Effector memory CD8-positive, alpha-beta T cell (primary cell): ENCODE measurements at regions not wholly inside any gene's neighbourhood (a gene's known extent, or its start where the extent isn't known, plus 50 kb on each side); places are given as distances from the start of the nearest gene placed in this dataset.

ENCODE experiments used
- ATAC-seq: fragments of 150-1000 bp; cut with Tn5 transposase; replicated peaks from 2 replicates; pipeline ENCODE4 v1.10.0; 2021; ENCODE audit warnings: mild to moderate bottlenecking, moderate library complexity
- DNase-seq, 3 experiments: peaks; one replicate each; pipeline ENCODE4 v3.0.0; 2021
- H3K27ac Mint-ChIP-seq, 2 donors: one replicate each; pipeline ENCODE4 v1.8.0; 2022; ENCODE audit warnings: mild to moderate bottlenecking in 2 of 2, mixed read lengths in 2 of 2, moderate library complexity in 2 of 2
- H3K27me3 Mint-ChIP-seq, 2 donors: one replicate each; pipeline ENCODE4 v1.8.0; 2022; ENCODE audit warnings: mixed read lengths in 2 of 2
- H3K36me3 Mint-ChIP-seq: one replicate; pipeline ENCODE4 v1.8.0; 2022; ENCODE audit warnings: mild to moderate bottlenecking, moderate library complexity, mixed read lengths; ENCODE audit not compliant: insufficient read depth
- H3K4me1 Mint-ChIP-seq, 2 donors: one replicate each; pipeline ENCODE4 v1.8.0; 2022; ENCODE audit warnings: low read depth in 2 of 2, mixed read lengths in 2 of 2
- H3K4me3 Mint-ChIP-seq, 2 donors: one replicate each; pipeline ENCODE4 v1.8.0; 2022; ENCODE audit warnings: mild to moderate bottlenecking in 2 of 2, mixed read lengths in 2 of 2, moderate library complexity in 2 of 2
- H3K9me3 Mint-ChIP-seq, 2 donors: one replicate each; pipeline ENCODE4 v1.8.0; 2022; ENCODE audit warnings: mixed read lengths in 2 of 2

- no peak for DNase-seq
- Mint-ChIP-seq H3K9me3 (peaks cover 0 to under 1% of the 10 kb centered on the region in 2 donors), H3K36me3 (peaks cover 3% of the 10 kb centered on the region), H3K27me3 (peaks cover 4 to 14% of the 10 kb centered on the region in 2 donors), H3K4me1 (no peaks in the 10 kb centered on the region), H3K4me3 (no peak overlapping the region), H3K27ac (no peak overlapping the region)
- ATAC-seq = no peak
Observed at GRCh38 chr17:33435721-33436301, 142.7 kb upstream of the ASIC2 start.

DNA sequence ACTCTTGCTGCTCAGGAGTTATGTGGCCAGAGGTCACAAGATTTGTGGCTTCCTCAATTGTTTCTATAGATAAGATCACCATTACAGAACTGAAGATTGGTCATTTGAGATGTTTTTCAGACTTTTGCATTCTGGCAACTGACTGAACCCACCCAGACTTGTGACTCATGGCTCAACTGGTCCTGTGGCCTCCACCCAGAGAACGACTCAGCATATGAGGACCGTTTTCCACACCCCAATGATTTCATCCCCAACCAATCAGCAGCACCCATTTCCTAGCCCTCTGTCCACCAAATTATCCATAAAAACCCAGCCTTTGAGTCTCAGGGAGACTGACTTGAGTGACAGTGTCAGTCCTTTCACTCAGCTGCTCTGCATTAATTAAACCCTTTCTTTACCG lies 143.2 kb upstream of the ASIC2 start:
- peaks cover 0 to 9% of the 10 kb centered on the region in 2 donors for H3K27me3 Mint-ChIP-seq
- DNase-seq = no peak
- H3K9me3 Mint-ChIP-seq = no peaks in the 10 kb centered on the region
- no peak overlapping the region for H3K27ac Mint-ChIP-seq
- no peak overlapping the region for H3K4me3 Mint-ChIP-seq
- ATAC-seq = no peak
- H3K4me1 Mint-ChIP-seq = no peaks in the 10 kb centered on the region
- peaks cover 3% of the 10 kb centered on the region for H3K36me3 Mint-ChIP-seq

- peaks cover 4 to 6% of the 10 kb centered on the region in 2 donors for H3K27me3 Mint-ChIP-seq
- no peak for ATAC-seq
- H3K27ac Mint-ChIP-seq = no peak overlapping the region
- H3K36me3 Mint-ChIP-seq = peaks cover 3% of the 10 kb centered on the region
- DNase-seq = no peak
- H3K9me3 Mint-ChIP-seq = no peaks in the 10 kb centered on the region
- no peaks in the 10 kb centered on the region for H3K4me1 Mint-ChIP-seq
- no peak overlapping the region for H3K4me3 Mint-ChIP-seq
Observed at GRCh38 chr17:33438139-33438538, 145.0 kb upstream of the ASIC2 start.

DNA sequence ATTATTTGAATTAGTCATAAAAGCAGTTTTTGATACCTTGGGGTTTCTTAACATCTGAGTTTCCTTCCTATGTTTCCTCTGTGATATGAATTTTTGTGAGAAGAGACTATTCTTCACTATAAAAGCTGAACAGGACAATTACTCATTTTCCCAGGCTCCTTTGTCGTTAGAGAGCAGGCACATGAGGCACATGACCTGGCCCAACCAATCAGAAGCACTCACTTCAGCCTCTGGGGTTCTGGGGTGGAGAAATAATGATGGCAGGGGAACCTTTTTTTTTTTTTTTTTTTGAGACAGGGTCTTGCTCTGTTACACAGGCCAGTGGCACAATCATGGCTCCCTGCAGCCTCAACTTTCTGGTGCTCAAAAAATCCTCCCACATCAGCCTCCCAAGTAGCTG lies 145.5 kb upstream of the ASIC2 start:
- Mint-ChIP-seq H3K4me1 (no peaks in the 10 kb centered on the region), H3K36me3 (peaks cover 3% of the 10 kb centered on the region), H3K9me3 (no peaks in the 10 kb centered on the region), H3K27me3 (peaks cover 5 to 6% of the 10 kb centered on the region in 2 donors), H3K27ac (no peak overlapping the region), H3K4me3 (no peak overlapping the region)
- DNase-seq (no peak), ATAC-seq (no peak)

DNA sequence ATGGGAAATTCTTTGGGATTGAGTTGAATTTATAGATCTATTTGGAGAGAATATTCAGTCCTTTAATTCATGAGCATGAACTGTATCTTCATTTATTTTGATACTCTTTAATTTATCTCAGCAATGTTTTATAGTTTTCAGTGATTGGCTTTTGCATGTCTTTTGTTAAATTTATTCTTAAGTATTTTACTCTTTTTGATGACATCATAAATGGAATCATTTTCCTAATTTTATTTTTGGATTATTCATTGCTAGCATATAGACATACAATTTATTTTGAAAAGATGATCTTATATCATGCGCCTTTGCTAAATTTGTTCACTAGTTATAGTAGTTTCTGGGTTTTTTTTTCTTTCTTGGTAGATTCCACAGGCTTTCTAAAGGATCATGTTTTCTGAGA lies 149.2 kb upstream of the ASIC2 start:
- no peak overlapping the region for H3K27ac Mint-ChIP-seq
- no peaks in the 10 kb centered on the region for H3K9me3 Mint-ChIP-seq
- no peak for ATAC-seq
- DNase-seq = no peak
- H3K4me3 Mint-ChIP-seq = no peak overlapping the region
- no peaks in the 10 kb centered on the region for H3K4me1 Mint-ChIP-seq
- H3K36me3 Mint-ChIP-seq = peaks cover 3% of the 10 kb centered on the region
- peaks cover 13 to 24% of the 10 kb centered on the region in 2 donors for H3K27me3 Mint-ChIP-seq

- no peak overlapping the region for H3K27ac Mint-ChIP-seq
Observed at GRCh38 chr17:33444731-33445130, 151.6 kb upstream of the ASIC2 start.

DNA sequence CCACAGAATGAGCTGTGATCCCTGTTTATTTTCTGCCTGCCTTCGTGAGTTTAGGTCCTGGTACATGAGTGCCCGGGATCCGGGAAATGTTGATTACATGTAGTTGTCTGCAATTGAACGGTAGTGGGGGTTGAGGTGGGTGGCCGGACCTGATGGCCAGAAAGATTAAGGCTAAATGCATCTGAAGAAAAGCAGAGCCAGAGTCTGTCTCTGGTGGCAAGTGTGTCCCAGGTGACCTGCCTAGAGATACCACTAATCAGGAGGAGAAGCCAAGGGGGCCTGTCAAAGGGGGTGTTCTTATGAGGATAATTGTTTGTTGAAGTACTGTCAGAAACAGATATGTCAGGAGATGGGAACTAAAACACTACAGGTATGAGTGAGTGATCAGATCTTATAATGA lies 154.0 kb upstream of the ASIC2 start:
- no peak for DNase-seq
- H3K27me3 Mint-ChIP-seq = peaks cover 18 to 26% of the 10 kb centered on the region in 2 donors
- H3K27ac Mint-ChIP-seq = no peak overlapping the region
- H3K4me1 Mint-ChIP-seq = no peaks in the 10 kb centered on the region
- H3K36me3 Mint-ChIP-seq = no peaks in the 10 kb centered on the region
- peaks cover 0 to 8% of the 10 kb centered on the region in 2 donors for H3K9me3 Mint-ChIP-seq
- no peak for ATAC-seq
- no peak overlapping the region for H3K4me3 Mint-ChIP-seq

More at GRCh38 chr17:33444731-33445130, 151.6 kb upstream of the ASIC2 start:
- Mint-ChIP-seq H3K4me3 (no peak overlapping the region), H3K4me1 (no peaks in the 10 kb centered on the region), H3K9me3 (peaks cover 0 to 8% of the 10 kb centered on the region in 2 donors), H3K27me3 (peaks cover 18 to 26% of the 10 kb centered on the region in 2 donors), H3K36me3 (no peaks in the 10 kb centered on the region)
- ATAC-seq (no peak), DNase-seq (no peak)

DNA sequence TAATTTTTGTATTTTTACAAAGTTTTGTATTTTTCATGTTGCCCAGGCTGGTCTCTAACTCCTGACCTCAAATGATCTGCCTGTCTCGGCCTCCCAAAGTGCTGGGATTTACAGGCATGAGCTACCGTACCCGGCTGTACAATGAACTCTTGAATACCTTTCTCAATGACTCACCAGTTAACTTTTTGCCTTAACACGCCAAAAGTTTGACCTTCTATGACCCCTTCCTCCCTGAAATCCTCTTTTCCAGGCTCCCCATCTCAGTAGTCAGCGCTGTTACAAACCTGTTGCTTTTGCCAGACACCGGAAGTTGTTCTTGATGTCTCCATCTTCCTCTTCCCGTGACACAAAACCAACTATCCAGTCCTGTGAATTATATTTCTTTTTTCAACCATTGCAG lies 158.1 kb upstream of the ASIC2 start:
- no peak overlapping the region for H3K27ac Mint-ChIP-seq
- H3K4me1 Mint-ChIP-seq = no peaks in the 10 kb centered on the region
- H3K27me3 Mint-ChIP-seq = peaks cover 16 to 31% of the 10 kb centered on the region in 2 donors
- peaks cover 0 to 8% of the 10 kb centered on the region in 2 donors for H3K9me3 Mint-ChIP-seq
- ATAC-seq (no peak), DNase-seq (no peak)
- no peaks in the 10 kb centered on the region for H3K36me3 Mint-ChIP-seq
- H3K4me3 Mint-ChIP-seq = no peak overlapping the region

- DNase-seq = no peak
- Mint-ChIP-seq H3K27me3 (peaks cover 29 to 68% of the 10 kb centered on the region in 2 donors), H3K27ac (no peak overlapping the region)
Observed at GRCh38 chr17:33457477-33457876, 164.4 kb upstream of the ASIC2 start.

GRCh38 chr17:33459078-33459940 lies 166.2 kb upstream of the ASIC2 start:
- H3K27ac Mint-ChIP-seq = no peak overlapping the region
- no peak overlapping the region for H3K4me3 Mint-ChIP-seq
- H3K9me3 Mint-ChIP-seq = peaks cover 0 to 2% of the 10 kb centered on the region in 2 donors
- no peak for ATAC-seq
- H3K4me1 Mint-ChIP-seq = no peaks in the 10 kb centered on the region
- peaks cover 38 to 75% of the 10 kb centered on the region in 2 donors for H3K27me3 Mint-ChIP-seq
- H3K36me3 Mint-ChIP-seq = peaks cover 3% of the 10 kb centered on the region
- no peak for DNase-seq

More at GRCh38 chr17:33457477-33457876, 164.4 kb upstream of the ASIC2 start:
- ATAC-seq = no peak
- no peaks in the 10 kb centered on the region for H3K36me3 Mint-ChIP-seq
- H3K4me3 Mint-ChIP-seq = no peak overlapping the region
- H3K4me1 Mint-ChIP-seq = no peaks in the 10 kb centered on the region
- peaks cover 0 to 2% of the 10 kb centered on the region in 2 donors for H3K9me3 Mint-ChIP-seq

GRCh38 chr17:33460781-33461450 lies 167.8 kb upstream of the ASIC2 start:
- no peaks in the 10 kb centered on the region for H3K4me1 Mint-ChIP-seq
- H3K9me3 Mint-ChIP-seq = peaks cover 0 to 2% of the 10 kb centered on the region in 2 donors
- H3K27me3 Mint-ChIP-seq = peaks cover 39 to 66% of the 10 kb centered on the region in 2 donors
- H3K36me3 Mint-ChIP-seq = peaks cover 3% of the 10 kb centered on the region
- H3K27ac Mint-ChIP-seq = no peak overlapping the region
- DNase-seq (no peak), ATAC-seq (no peak)
- H3K4me3 Mint-ChIP-seq = no peak overlapping the region

GRCh38 chr17:33463887-33464286 lies 170.8 kb upstream of the ASIC2 start:
- Mint-ChIP-seq H3K4me1 (no peaks in the 10 kb centered on the region), H3K27me3 (peaks cover 33 to 45% of the 10 kb centered on the region in 2 donors), H3K27ac (no peak overlapping the region), H3K4me3 (no peak overlapping the region), H3K36me3 (peaks cover 3% of the 10 kb centered on the region), H3K9me3 (no peaks in the 10 kb centered on the region)
- no peak for DNase-seq
- ATAC-seq = no peak

DNA sequence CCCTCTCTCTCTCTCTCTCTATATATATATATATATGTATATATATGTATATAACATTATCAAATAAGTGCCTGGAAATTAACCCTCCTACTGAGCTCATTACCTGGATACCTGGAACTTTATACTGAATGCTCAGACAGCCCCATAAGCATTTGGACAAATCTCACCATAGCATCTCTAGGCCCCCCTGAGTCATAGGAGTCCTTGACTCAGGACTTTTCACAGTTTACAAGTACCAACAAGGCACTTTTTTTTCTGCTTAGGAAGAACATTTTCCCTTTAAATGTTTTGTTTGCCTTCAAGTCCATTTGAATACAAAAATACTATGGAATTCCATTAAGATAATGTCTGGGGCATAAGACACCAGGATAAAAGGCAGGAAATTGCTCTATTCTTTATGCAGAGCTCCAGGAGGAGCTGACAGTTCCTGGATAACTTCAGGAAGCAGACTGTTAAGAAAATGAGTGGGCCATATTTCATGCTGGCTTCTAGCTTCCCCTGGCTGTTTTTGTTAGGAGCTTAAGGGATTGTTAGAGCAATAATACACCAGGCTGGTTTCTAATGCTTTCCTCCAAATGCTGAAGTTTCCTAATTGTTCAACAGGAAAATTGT lies 171.7 kb upstream of the ASIC2 start:
- Mint-ChIP-seq H3K9me3 (no peaks in the 10 kb centered on the region), H3K36me3 (peaks cover 3% of the 10 kb centered on the region), H3K4me1 (no peaks in the 10 kb centered on the region), H3K27me3 (peaks cover 33 to 36% of the 10 kb centered on the region in 2 donors), H3K4me3 (no peak overlapping the region), H3K27ac (no peak overlapping the region)
- DNase-seq (no peak), ATAC-seq (no peak)
